HCT116 (cell line): ENCODE measurements at regions not wholly inside any gene's neighbourhood (a gene's known extent, or its start where the extent isn't known, plus 50 kb on each side); places are given as distances from the start of the nearest gene placed in this dataset.

ENCODE experiments used
- ATAC-seq: fragments of 200-7000 bp; cut with Tn5 transposase; 2 replicates; pipeline ENCODE4 v1.9.1; 2020; ENCODE audit warnings: mild to moderate bottlenecking, moderate library complexity
- BruUV-seq: library from RNA; stranded (reverse); fragments of 400-500 nt; replicated peaks from 2 replicates; lab custom pipeline; 2021; lab: Mats Ljungman, UMichigan
- CTCF ChIA-PET: fragments of 300-600 bp; sonication (Branson Sonifier 250); formaldehyde crosslinking; loops from one replicate; lab custom pipeline; 2021; ENCODE audit warnings: antibody characterized with exemption; lab: Charles Lee
- POLR2A ChIA-PET: fragments of 300-600, 350-600 bp; sonication (Branson Sonifier 250); formaldehyde crosslinking; loops from one replicate; lab custom pipeline; 2021; ENCODE audit warnings: antibody characterized with exemption; lab: Charles Lee
- RAD21 ChIA-PET, 2 experiments: fragments of 300-600 bp; sonication (Branson Sonifier 250); formaldehyde crosslinking; loops; one replicate each; lab custom pipeline; 2023; ENCODE audit warnings: low total read pairs in 2 of 2; ENCODE audit not compliant: uncharacterized antibody in 2 of 2, unreplicated experiment in 2 of 2, low non-redundant PET in 1 of 2; lab: Charles Lee
- DNase-seq: peaks from one replicate; pipeline ENCODE4 v3.0.0-alpha.2; 2010; ENCODE audit warnings: low read depth, low spot score
- H2AFZ ChIP-seq: fragments of 200-600 bp; shearing (Covaris generic), sonication (generic); 2 replicates; pipeline ENCODE4 v1.6.1; 2017; ENCODE audit warnings: low read depth, mixed run types, mixed read lengths, antibody characterized with exemption, low read length; ENCODE audit not compliant: poor library complexity, severe bottlenecking
- H3K27ac ChIP-seq: 2 replicates; pipeline ENCODE4 v1.5.1; 2012; ENCODE audit warnings: low read depth, low read length
- H3K27me3 ChIP-seq: fragments of 200-600 bp; sonication (generic); 2 replicates; pipeline ENCODE4 v1.6.1; 2016; ENCODE audit warnings: mixed run types, low read length, mixed read lengths; ENCODE audit not compliant: insufficient read depth
- H3K36me3 ChIP-seq, 2 experiments: fragments of 200-500 bp in 1 of 2; fragments of 200-600 bp in 1 of 2; sonication (Bioruptor generic) in 1 of 2; sonication (generic) in 1 of 2; 2 replicates each; pipeline versions ENCODE4 v1.5.1 to v1.6.1; 2014 to 2016; ENCODE audit warnings: low read length in 2 of 2, inconsistent platforms in 1 of 2, mixed read lengths in 1 of 2, mixed run types in 1 of 2; ENCODE audit not compliant: insufficient read depth in 2 of 2, control insufficient read depth in 1 of 2
- H3K4me1 ChIP-seq, 2 experiments: fragments of 200-600 bp in 1 of 2; sonication (generic) in 1 of 2; 2 replicates each; pipeline versions ENCODE4 v1.5.1 to v1.6.1; 2012 to 2017; ENCODE audit warnings: low read length in 2 of 2, inconsistent platforms in 1 of 2, mild to moderate bottlenecking in 1 of 2, mixed read lengths in 1 of 2, mixed run types in 1 of 2, moderate library complexity in 1 of 2; ENCODE audit not compliant: insufficient read depth in 2 of 2, control insufficient read depth in 1 of 2
- H3K4me2 ChIP-seq: fragments of 200-600 bp; sonication (generic); 2 replicates; pipeline ENCODE4 v1.6.1; 2017; ENCODE audit warnings: mixed run types, low read length, mixed read lengths
- H3K4me3 ChIP-seq, 2 experiments: fragments of 200-600 bp in 1 of 2; sonication (generic) in 1 of 2; replicated peaks in 1 of 2; 2 replicates each; pipeline ENCODE4 v1.5.1; 2011 to 2016; ENCODE audit warnings: low read length in 2 of 2, control low read depth in 1 of 2, low read depth in 1 of 2, mild to moderate bottlenecking in 1 of 2, mixed read lengths in 1 of 2, mixed run types in 1 of 2
- H3K79me2 ChIP-seq: fragments of 200-600 bp; sonication (generic); 2 replicates; pipeline ENCODE4 v1.6.1; 2017; ENCODE audit warnings: mild to moderate bottlenecking, mixed run types, low read length, moderate library complexity, mixed read lengths; ENCODE audit not compliant: insufficient read depth
- H3K9ac ChIP-seq: fragments of 200-600 bp; sonication (generic); 2 replicates; pipeline ENCODE4 v1.6.1; 2016; ENCODE audit warnings: low read length, mixed read lengths
- H3K9me2 ChIP-seq: fragments of 200-600 bp; sonication (generic), shearing (Covaris generic); 2 replicates; pipeline ENCODE4 v1.6.1; 2017; ENCODE audit warnings: mixed run types, mild to moderate bottlenecking, moderate library complexity; ENCODE audit not compliant: insufficient read depth
- H3K9me3 ChIP-seq, 2 experiments: fragments of 200-500 bp in 1 of 2; fragments of 200-600 bp in 1 of 2; sonication (Bioruptor generic) in 1 of 2; sonication (generic) in 1 of 2; 2 replicates each; pipeline ENCODE4 v1.6.1; 2014 to 2017; ENCODE audit warnings: low read length in 2 of 2, mixed read lengths in 2 of 2, inconsistent platforms in 1 of 2, low read depth in 1 of 2, mild to moderate bottlenecking in 1 of 2, mixed run types in 1 of 2, moderate library complexity in 1 of 2; ENCODE audit not compliant: control insufficient read depth in 1 of 2, insufficient read depth in 1 of 2
- H4K20me1 ChIP-seq: fragments of 200-600 bp; sonication (generic), shearing (Covaris generic); 2 replicates; pipeline ENCODE4 v1.6.1; 2017; ENCODE audit warnings: mixed run types, mild to moderate bottlenecking, moderate library complexity; ENCODE audit not compliant: insufficient read depth
- CBX3 ChIP-seq: IDR thresholded peaks from 2 replicates; pipeline ENCODE4 v1.6.1; 2012; ENCODE audit warnings: low read depth
- CTCF ChIP-seq, 3 experiments: fragments of 200-600 bp in 1 of 3; sonication (generic) in 1 of 3; IDR thresholded peaks in 2 of 3; conservative IDR thresholded peaks in 1 of 3; 2 replicates each; pipeline ENCODE4 v1.5.1; 2012 to 2017; ENCODE audit warnings: low read depth in 2 of 3, low read length in 2 of 3, antibody characterized with exemption in 1 of 3, borderline replicate concordance in 1 of 3, control low read depth in 1 of 3, mild to moderate bottlenecking in 1 of 3, mixed read lengths in 1 of 3, mixed run types in 1 of 3, moderate library complexity in 1 of 3; ENCODE audit not compliant: insufficient read depth in 1 of 3
- EGR1 ChIP-seq: IDR thresholded peaks from 2 replicates; pipeline ENCODE4 v1.6.1; 2012; ENCODE audit warnings: low read depth
- ELF1 ChIP-seq: IDR thresholded peaks from 2 replicates; pipeline ENCODE4 v1.6.1; 2012; ENCODE audit warnings: low read depth, borderline replicate concordance
- FOSL1 ChIP-seq: IDR thresholded peaks from 2 replicates; pipeline ENCODE4 v1.6.1; 2012; ENCODE audit warnings: low read depth
- JUND ChIP-seq: IDR thresholded peaks from 2 replicates; pipeline ENCODE4 v1.6.1; 2012
- POLR2AphosphoS5 ChIP-seq: IDR thresholded peaks from 2 replicates; pipeline ENCODE4 v1.6.1; 2011; ENCODE audit warnings: mild to moderate bottlenecking, low read depth, low read length, moderate library complexity
- SP1 ChIP-seq: IDR thresholded peaks from 2 replicates; pipeline ENCODE4 v1.6.1; 2012; ENCODE audit warnings: low read depth
- SRF ChIP-seq: IDR thresholded peaks from 2 replicates; pipeline ENCODE4 v1.6.1; 2012; ENCODE audit warnings: low read depth
- TCF7L2 ChIP-seq: IDR thresholded peaks from 2 replicates; pipeline ENCODE4 v1.7.0; 2011; ENCODE audit warnings: borderline replicate concordance, inconsistent platforms; ENCODE audit not compliant: insufficient read depth, insufficient read length; ENCODE audit errors: extremely low read depth
- ZFX ChIP-seq: fragments of 450-650 bp; IDR thresholded peaks from 2 replicates; pipeline ENCODE4 v1.6.1; 2017
- intact Hi-C: fragments of 100-400 bp; cut with micrococcal nuclease; formaldehyde crosslinking; loops from 2 replicates; pipeline ENCODE4 v1.10.0; 2022
- TF ChIP-seq, protein P1 (sequence below): IDR thresholded peaks from 2 replicates; pipeline ENCODE4 v1.6.1; 2012; ENCODE audit warnings: low read depth

GRCh38 chr3:109685084-109686079 lies 348.0 kb upstream of the DPPA4 start:
- peak overlapping the region; percentile 47 for H2AFZ ChIP-seq
- ATAC-seq (peak; percentile 98), DNase-seq (peak; percentile 93)
- CTCF ChIA-PET, result interaction anchor here (0.9 to 1.0 kb wide), 2 partner anchors 12 to 1395 kb away, joined by 3 to 4 read pairs; no protein-coding TSS in a partner anchor
- intact Hi-C loops, result no loop called here
- no peaks in the 10 kb centered on the region for H3K36me3 ChIP-seq
- 0 out of 4 replicates have a peak overlapping the region, but pooled peaks of 1 of the 2 experiments have one; percentile 4 for H3K4me3 ChIP-seq
- TSS peak; percentile 34 for BruUV-seq
- H3K27ac ChIP-seq, result peak overlapping the region; percentile 53
- no peaks in the 10 kb centered on the region for H4K20me1 ChIP-seq
- H3K9me2 ChIP-seq, result no peaks in the 10 kb centered on the region
- peak overlapping the region; percentile 50 for H3K4me2 ChIP-seq
- no peaks in the 10 kb centered on the region for H3K27me3 ChIP-seq
- peaks cover 9 to 17% of the 10 kb centered on the region in 2 experiments for H3K4me1 ChIP-seq
- TF ChIP-seq POLR2AphosphoS5 (peak; percentile 49; the same call in 1 of the 2 replicates), TCF7L2 (peak; percentile 28), EGR1 (no peak), FOSL1 (peak; percentile 95), SP1 (peak; percentile 58), CBX3 (peak; percentile 81), SRF (no peak), JUND (peak; percentile 91)
- TF ChIP-seq, all 23 proteins: peak for 6
- ChIA-PET POLR2A (no interaction called here), RAD21 (no interaction called here)
- H3K9ac ChIP-seq, result no peak overlapping the region
- H3K9me3 ChIP-seq, result no peaks in the 10 kb centered on the region
- no peaks in the 10 kb centered on the region for H3K79me2 ChIP-seq

DNA sequence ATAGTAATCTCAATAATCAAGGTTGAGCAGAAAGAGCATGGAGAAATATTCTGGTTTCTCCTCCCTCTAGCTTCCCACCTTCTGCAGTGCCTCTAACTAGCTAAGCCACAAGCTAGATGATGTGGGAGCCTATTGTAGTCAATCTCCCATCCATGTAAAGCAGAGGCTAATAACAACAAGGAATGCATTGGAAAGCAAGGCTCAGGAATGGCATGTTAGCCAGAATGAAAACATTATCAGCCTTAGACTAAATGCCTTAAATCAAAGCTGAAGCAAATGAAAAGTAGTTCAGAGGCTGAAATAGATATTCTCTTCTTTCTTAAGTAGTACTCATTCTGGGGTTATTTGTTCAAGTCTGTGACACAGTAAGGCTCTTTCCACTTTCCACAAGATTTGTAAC lies 350.3 kb upstream of the DPPA4 start:
- Histone ChIP-seq H3K4me1 (peaks cover 9 to 17% of the 10 kb centered on the region in 2 experiments), H3K36me3 (no peaks in the 10 kb centered on the region), H3K9me3 (no peaks in the 10 kb centered on the region), H3K9ac (no peak overlapping the region), H3K4me3 (no peak overlapping the region), H3K4me2 (no peak overlapping the region), H3K27me3 (no peaks in the 10 kb centered on the region), H3K79me2 (no peaks in the 10 kb centered on the region), H3K9me2 (no peaks in the 10 kb centered on the region), H2AFZ (no peak overlapping the region), H3K27ac (no peak overlapping the region), H4K20me1 (no peaks in the 10 kb centered on the region)
- intact Hi-C loops, result no loop called here
- BruUV-seq, result no TSS peak
- no peak for ATAC-seq
- POLR2A ChIA-PET, result no interaction called here
- RAD21 ChIA-PET, result no interaction called here
- DNase-seq, result no peak
- CTCF ChIA-PET, result no interaction called here
- no peak for TF ChIP-seq CBX3
- no peak for TF ChIP-seq CTCF (IDR thresholded peaks at IDR 0.05 in 2 of 3, conservative IDR thresholded peaks at IDR 0.05 in 1 of 3; ENCODE audit: borderline replicate concordance in 1 of 3, insufficient read depth in 1 of 3, low read depth in 2 of 3, low read length in 2 of 3)
- TF ChIP-seq ELF1, result no peak
- TF ChIP-seq, protein P1, sequence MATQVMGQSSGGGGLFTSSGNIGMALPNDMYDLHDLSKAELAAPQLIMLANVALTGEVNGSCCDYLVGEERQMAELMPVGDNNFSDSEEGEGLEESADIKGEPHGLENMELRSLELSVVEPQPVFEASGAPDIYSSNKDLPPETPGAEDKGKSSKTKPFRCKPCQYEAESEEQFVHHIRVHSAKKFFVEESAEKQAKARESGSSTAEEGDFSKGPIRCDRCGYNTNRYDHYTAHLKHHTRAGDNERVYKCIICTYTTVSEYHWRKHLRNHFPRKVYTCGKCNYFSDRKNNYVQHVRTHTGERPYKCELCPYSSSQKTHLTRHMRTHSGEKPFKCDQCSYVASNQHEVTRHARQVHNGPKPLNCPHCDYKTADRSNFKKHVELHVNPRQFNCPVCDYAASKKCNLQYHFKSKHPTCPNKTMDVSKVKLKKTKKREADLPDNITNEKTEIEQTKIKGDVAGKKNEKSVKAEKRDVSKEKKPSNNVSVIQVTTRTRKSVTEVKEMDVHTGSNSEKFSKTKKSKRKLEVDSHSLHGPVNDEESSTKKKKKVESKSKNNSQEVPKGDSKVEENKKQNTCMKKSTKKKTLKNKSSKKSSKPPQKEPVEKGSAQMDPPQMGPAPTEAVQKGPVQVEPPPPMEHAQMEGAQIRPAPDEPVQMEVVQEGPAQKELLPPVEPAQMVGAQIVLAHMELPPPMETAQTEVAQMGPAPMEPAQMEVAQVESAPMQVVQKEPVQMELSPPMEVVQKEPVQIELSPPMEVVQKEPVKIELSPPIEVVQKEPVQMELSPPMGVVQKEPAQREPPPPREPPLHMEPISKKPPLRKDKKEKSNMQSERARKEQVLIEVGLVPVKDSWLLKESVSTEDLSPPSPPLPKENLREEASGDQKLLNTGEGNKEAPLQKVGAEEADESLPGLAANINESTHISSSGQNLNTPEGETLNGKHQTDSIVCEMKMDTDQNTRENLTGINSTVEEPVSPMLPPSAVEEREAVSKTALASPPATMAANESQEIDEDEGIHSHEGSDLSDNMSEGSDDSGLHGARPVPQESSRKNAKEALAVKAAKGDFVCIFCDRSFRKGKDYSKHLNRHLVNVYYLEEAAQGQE, result no peak
- no peak for TF ChIP-seq ZFX
- TF ChIP-seq POLR2AphosphoS5, result no peak
- no peak for TF ChIP-seq TCF7L2
